Liver (tissue), 8 donors: ENCODE measurements at regions not wholly inside any gene's neighbourhood (a gene's known extent, or its start where the extent isn't known, plus 50 kb on each side); places are given as distances from the start of the nearest gene placed in this dataset.

Experiments
- DNase-seq: peaks from one replicate; pipeline ENCODE4 v3.0.0-alpha.2; 2017; ENCODE audit warnings: low spot score
- H3K27ac ChIP-seq, 2 donors: one replicate each; pipeline ENCODE4 v1.7.0; 2013; ENCODE audit warnings: inconsistent platforms in 2 of 2, low read length in 2 of 2, control low read depth in 1 of 2, low read depth in 1 of 2, mild to moderate bottlenecking in 1 of 2
- H3K27me3 ChIP-seq, 4 donors: one replicate each; pipeline versions ENCODE4 v1.6.1 to v1.7.0; 2013; ENCODE audit warnings: low read length in 3 of 4, inconsistent platforms in 1 of 4, mild to moderate bottlenecking in 1 of 4, moderate library complexity in 1 of 4; ENCODE audit not compliant: control insufficient read depth in 4 of 4, insufficient read depth in 4 of 4
- H3K36me3 ChIP-seq, 4 donors: one replicate each; pipeline versions ENCODE4 v1.6.1 to v1.7.0; 2013; ENCODE audit warnings: low read length in 3 of 4, mild to moderate bottlenecking in 3 of 4, low read depth in 1 of 4, moderate library complexity in 1 of 4; ENCODE audit not compliant: control insufficient read depth in 4 of 4, insufficient read depth in 3 of 4
- H3K4me1 ChIP-seq, 4 donors: one replicate each; pipeline versions ENCODE4 v1.6.1 to v1.7.0; 2013; ENCODE audit warnings: low read length in 3 of 4, mild to moderate bottlenecking in 3 of 4, moderate library complexity in 1 of 4; ENCODE audit not compliant: control insufficient read depth in 4 of 4, insufficient read depth in 4 of 4
- H3K4me3 ChIP-seq, 3 donors: one replicate each; pipeline versions ENCODE4 v1.6.1 to v1.7.0; 2013; ENCODE audit warnings: low read length in 3 of 3, control low read depth in 1 of 3, low read depth in 1 of 3, mild to moderate bottlenecking in 1 of 3
- H3K9ac ChIP-seq, 2 donors: one replicate each; pipeline ENCODE4 v1.7.0; 2013; ENCODE audit warnings: low read length in 2 of 2, mild to moderate bottlenecking in 2 of 2, moderate library complexity in 2 of 2, control low read depth in 1 of 2, low read depth in 1 of 2
- H3K9me3 ChIP-seq, 4 donors: one replicate each; pipeline versions ENCODE4 v1.6.1 to v1.7.0; 2013; ENCODE audit warnings: low read length in 3 of 4; ENCODE audit not compliant: control insufficient read depth in 4 of 4
- EGR1 ChIP-seq, 2 donors: IDR thresholded peaks; 2 replicates each; pipeline ENCODE4 v1.6.1; 2016 to 2018; ENCODE audit warnings: antibody characterized with exemption in 2 of 2, low read depth in 2 of 2
- FOXA1 ChIP-seq: IDR thresholded peaks from 2 replicates; pipeline ENCODE4 v1.6.1; 2016; ENCODE audit warnings: antibody characterized with exemption
- FOXA2 ChIP-seq: IDR thresholded peaks from 2 replicates; pipeline ENCODE4 v1.6.1; 2016; ENCODE audit warnings: antibody characterized with exemption
- GABPA ChIP-seq, 2 donors: IDR thresholded peaks in 1 of 2; conservative IDR thresholded peaks in 1 of 2; 2 replicates each; pipeline ENCODE4 v1.6.1; 2016; ENCODE audit warnings: antibody characterized with exemption in 2 of 2, mild to moderate bottlenecking in 1 of 2, moderate library complexity in 1 of 2
- HNF4A ChIP-seq, 2 donors: conservative IDR thresholded peaks; 2 replicates each; pipeline ENCODE4 v1.6.1; 2016; ENCODE audit warnings: antibody characterized with exemption in 2 of 2, mild to moderate bottlenecking in 2 of 2
- HNF4G ChIP-seq: IDR thresholded peaks from 2 replicates; pipeline ENCODE4 v1.6.1; 2016; ENCODE audit warnings: antibody characterized with exemption
- JUND ChIP-seq, 2 donors: IDR thresholded peaks; 2 replicates each; pipeline ENCODE4 v1.6.1; 2016; ENCODE audit warnings: antibody characterized with exemption in 2 of 2
- RAD21 ChIP-seq, 2 donors: IDR thresholded peaks; 2 replicates each; pipeline ENCODE4 v1.6.1; 2016; ENCODE audit warnings: antibody characterized with exemption in 2 of 2, mild to moderate bottlenecking in 2 of 2
- RXRA ChIP-seq, 2 donors: IDR thresholded peaks; 2 replicates each; pipeline ENCODE4 v1.6.1; 2017 to 2018; ENCODE audit warnings: antibody characterized with exemption in 2 of 2, mild to moderate bottlenecking in 1 of 2
- SP1 ChIP-seq: IDR thresholded peaks from 2 replicates; pipeline ENCODE4 v1.6.1; 2018; ENCODE audit warnings: antibody characterized with exemption, mild to moderate bottlenecking
- TAF1 ChIP-seq: conservative IDR thresholded peaks from 2 replicates; pipeline ENCODE4 v1.6.1; 2016; ENCODE audit warnings: antibody characterized with exemption, mild to moderate bottlenecking
- WGBS: extraction: QIAGEN DNeasy Blood & Tissue Kit; methylation state at CpG from one replicate; pipeline ENCODE4 v1.1.7; 2013; 5-methylcytosine and 5-hydroxymethylcytosine counted together
- TF ChIP-seq, protein P1 (sequence below): IDR thresholded peaks from 2 replicates; pipeline ENCODE4 v1.6.1; 2016; ENCODE audit warnings: antibody characterized with exemption, mild to moderate bottlenecking
- TF ChIP-seq, protein P2 (sequence below): IDR thresholded peaks from 2 replicates; pipeline ENCODE4 v1.6.1; 2016; ENCODE audit warnings: antibody characterized with exemption
- TF ChIP-seq, protein P3 (sequence below): IDR thresholded peaks from 2 replicates; pipeline ENCODE4 v1.6.1; 2016; ENCODE audit warnings: antibody characterized with exemption
- TF ChIP-seq, protein P4 (sequence below): fragments of 150-350 bp; IDR thresholded peaks from 2 replicates; pipeline ENCODE4 v1.5.1; 2017; ENCODE audit warnings: improper control_type of control experiment, low read depth, low read length; ENCODE audit not compliant: missing input control
- TF ChIP-seq, protein P5 (sequence below): IDR thresholded peaks from 2 replicates; pipeline ENCODE4 v1.6.1; 2016; ENCODE audit warnings: antibody characterized with exemption
- donor health status: healthy.
- donor health status: healthy.
- donor health status: healthy.
- donor health status: healthy.
- donor health status: healthy.

DNA sequence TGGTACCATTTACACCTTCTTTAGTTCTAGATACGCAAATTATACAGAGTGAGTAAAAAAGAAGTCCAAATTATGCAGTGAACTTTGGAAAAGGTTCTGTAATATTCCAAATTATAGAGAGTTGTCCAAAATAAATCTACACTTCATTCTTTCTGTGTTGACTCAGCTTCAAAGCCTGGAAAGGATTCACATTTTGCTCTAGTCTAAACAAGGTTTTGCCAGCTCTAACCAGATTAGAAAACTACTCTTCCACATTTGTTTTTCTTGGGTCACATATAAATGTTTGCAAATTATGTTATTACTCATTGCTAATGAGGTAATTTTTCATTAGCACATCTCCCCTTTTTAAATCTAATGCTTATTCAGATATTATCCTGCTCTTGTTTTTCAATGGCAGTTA lies 1562.4 kb upstream of the SEL1L start (continued):
- no peak for TF ChIP-seq SP1

DNA sequence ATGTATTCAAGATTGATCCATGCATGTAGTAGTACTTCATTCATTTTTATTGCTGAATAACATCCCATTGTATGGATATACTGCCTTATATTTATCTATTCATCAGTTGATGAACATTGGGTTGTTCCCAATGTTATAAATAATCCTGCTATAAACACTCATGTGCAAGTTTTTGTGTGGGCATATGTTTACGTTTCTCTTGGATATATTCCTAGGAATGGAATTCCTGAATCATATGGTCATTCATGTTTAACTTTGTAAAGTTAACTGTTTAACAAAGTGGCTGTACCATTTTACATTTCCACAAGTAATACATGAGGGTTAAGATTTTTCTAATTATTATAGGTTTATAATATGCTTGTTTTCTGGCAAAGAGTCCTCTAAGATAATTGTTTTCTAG lies 1568.2 kb upstream of the SEL1L start:
- Histone ChIP-seq H3K4me3 (no peak overlapping the region), H3K27ac (no peak overlapping the region), H3K27me3 (no peaks in the 10 kb centered on the region), H3K9me3 (no peaks in the 10 kb centered on the region), H3K4me1 (no peaks in the 10 kb centered on the region), H3K36me3 (no peaks in the 10 kb centered on the region), H3K9ac (no peak overlapping the region)
- 64% methylated on average over 1 of the region's 1 CpG for WGBS
- DNase-seq: no peak
- TF ChIP-seq, protein P1, sequence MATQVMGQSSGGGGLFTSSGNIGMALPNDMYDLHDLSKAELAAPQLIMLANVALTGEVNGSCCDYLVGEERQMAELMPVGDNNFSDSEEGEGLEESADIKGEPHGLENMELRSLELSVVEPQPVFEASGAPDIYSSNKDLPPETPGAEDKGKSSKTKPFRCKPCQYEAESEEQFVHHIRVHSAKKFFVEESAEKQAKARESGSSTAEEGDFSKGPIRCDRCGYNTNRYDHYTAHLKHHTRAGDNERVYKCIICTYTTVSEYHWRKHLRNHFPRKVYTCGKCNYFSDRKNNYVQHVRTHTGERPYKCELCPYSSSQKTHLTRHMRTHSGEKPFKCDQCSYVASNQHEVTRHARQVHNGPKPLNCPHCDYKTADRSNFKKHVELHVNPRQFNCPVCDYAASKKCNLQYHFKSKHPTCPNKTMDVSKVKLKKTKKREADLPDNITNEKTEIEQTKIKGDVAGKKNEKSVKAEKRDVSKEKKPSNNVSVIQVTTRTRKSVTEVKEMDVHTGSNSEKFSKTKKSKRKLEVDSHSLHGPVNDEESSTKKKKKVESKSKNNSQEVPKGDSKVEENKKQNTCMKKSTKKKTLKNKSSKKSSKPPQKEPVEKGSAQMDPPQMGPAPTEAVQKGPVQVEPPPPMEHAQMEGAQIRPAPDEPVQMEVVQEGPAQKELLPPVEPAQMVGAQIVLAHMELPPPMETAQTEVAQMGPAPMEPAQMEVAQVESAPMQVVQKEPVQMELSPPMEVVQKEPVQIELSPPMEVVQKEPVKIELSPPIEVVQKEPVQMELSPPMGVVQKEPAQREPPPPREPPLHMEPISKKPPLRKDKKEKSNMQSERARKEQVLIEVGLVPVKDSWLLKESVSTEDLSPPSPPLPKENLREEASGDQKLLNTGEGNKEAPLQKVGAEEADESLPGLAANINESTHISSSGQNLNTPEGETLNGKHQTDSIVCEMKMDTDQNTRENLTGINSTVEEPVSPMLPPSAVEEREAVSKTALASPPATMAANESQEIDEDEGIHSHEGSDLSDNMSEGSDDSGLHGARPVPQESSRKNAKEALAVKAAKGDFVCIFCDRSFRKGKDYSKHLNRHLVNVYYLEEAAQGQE: no peak
- TF ChIP-seq TAF1 (no peak), FOXA2 (no peak), EGR1 (IDR thresholded peaks at IDR 0.05; ENCODE audit: low read depth in 2 of 2) (no peak), GABPA (IDR thresholded peaks at IDR 0.05 in 1 of 2, conservative IDR thresholded peaks at IDR 0.05 in 1 of 2) (no peak), RAD21 (IDR thresholded peaks at IDR 0.05) (no peak), SP1 (no peak), RXRA (IDR thresholded peaks at IDR 0.05) (no peak), HNF4A (conservative IDR thresholded peaks at IDR 0.05) (no peak), JUND (IDR thresholded peaks at IDR 0.05) (no peak), FOXA1 (no peak), HNF4G (no peak)
- TF ChIP-seq, protein P2, sequence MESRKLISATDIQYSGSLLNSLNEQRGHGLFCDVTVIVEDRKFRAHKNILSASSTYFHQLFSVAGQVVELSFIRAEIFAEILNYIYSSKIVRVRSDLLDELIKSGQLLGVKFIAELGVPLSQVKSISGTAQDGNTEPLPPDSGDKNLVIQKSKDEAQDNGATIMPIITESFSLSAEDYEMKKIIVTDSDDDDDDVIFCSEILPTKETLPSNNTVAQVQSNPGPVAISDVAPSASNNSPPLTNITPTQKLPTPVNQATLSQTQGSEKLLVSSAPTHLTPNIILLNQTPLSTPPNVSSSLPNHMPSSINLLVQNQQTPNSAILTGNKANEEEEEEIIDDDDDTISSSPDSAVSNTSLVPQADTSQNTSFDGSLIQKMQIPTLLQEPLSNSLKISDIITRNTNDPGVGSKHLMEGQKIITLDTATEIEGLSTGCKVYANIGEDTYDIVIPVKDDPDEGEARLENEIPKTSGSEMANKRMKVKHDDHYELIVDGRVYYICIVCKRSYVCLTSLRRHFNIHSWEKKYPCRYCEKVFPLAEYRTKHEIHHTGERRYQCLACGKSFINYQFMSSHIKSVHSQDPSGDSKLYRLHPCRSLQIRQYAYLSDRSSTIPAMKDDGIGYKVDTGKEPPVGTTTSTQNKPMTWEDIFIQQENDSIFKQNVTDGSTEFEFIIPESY: no peak
- TF ChIP-seq, protein P3, sequence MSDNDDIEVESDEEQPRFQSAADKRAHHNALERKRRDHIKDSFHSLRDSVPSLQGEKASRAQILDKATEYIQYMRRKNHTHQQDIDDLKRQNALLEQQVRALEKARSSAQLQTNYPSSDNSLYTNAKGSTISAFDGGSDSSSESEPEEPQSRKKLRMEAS: no peak
- TF ChIP-seq, protein P4, sequence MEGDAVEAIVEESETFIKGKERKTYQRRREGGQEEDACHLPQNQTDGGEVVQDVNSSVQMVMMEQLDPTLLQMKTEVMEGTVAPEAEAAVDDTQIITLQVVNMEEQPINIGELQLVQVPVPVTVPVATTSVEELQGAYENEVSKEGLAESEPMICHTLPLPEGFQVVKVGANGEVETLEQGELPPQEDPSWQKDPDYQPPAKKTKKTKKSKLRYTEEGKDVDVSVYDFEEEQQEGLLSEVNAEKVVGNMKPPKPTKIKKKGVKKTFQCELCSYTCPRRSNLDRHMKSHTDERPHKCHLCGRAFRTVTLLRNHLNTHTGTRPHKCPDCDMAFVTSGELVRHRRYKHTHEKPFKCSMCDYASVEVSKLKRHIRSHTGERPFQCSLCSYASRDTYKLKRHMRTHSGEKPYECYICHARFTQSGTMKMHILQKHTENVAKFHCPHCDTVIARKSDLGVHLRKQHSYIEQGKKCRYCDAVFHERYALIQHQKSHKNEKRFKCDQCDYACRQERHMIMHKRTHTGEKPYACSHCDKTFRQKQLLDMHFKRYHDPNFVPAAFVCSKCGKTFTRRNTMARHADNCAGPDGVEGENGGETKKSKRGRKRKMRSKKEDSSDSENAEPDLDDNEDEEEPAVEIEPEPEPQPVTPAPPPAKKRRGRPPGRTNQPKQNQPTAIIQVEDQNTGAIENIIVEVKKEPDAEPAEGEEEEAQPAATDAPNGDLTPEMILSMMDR: no peak
- TF ChIP-seq, protein P5, sequence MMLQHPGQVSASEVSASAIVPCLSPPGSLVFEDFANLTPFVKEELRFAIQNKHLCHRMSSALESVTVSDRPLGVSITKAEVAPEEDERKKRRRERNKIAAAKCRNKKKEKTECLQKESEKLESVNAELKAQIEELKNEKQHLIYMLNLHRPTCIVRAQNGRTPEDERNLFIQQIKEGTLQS: no peak
